RPMI7951 (cell line): ENCODE measurements at regions not wholly inside any gene's neighbourhood (a gene's known extent, or its start where the extent isn't known, plus 50 kb on each side); places are given as distances from the start of the nearest gene placed in this dataset.
A peak's percentile ranks its signal among the peaks of the same experiment; 100 is the strongest.

Experiments used
- DNase-seq: peaks from one replicate; pipeline ENCODE4 v3.0.0-alpha.2; 2012; ENCODE audit warnings: low read depth

GRCh38 chr18:45312555-45313126 lies 302.6 kb upstream of the SLC14A2 start:
- no peak for DNase-seq

GRCh38 chr18:45316127-45316526 lies 299.1 kb upstream of the SLC14A2 start:
- no peak for DNase-seq

GRCh38 chr18:45317948-45318640 lies 297.2 kb upstream of the SLC14A2 start:
- DNase-seq: no peak

GRCh38 chr18:45320724-45321123 lies 294.6 kb upstream of the SLC14A2 start:
- DNase-seq: peak; percentile 16

- peak; percentile 24 for DNase-seq
These were observed 293.8 kb upstream of the SLC14A2 start for GRCh38 chr18:45321520-45321919.

- no peak for DNase-seq
These were observed 292.9 kb upstream of the SLC14A2 start for GRCh38 chr18:45322343-45322742.

- no peak for DNase-seq
These were observed 291.2 kb upstream of the SLC14A2 start for GRCh38 chr18:45324101-45324494.

GRCh38 chr18:45324495-45325113 lies 290.7 kb upstream of the SLC14A2 start:
- peak; percentile 51 for DNase-seq

GRCh38 chr18:45325778-45326177 lies 289.5 kb upstream of the SLC14A2 start:
- DNase-seq: no peak

GRCh38 chr18:45326505-45326904 lies 288.8 kb upstream of the SLC14A2 start:
- DNase-seq: no peak

- no peak for DNase-seq
These were observed 287.0 kb upstream of the SLC14A2 start for GRCh38 chr18:45328296-45328695.

GRCh38 chr18:45328811-45329210 lies 286.5 kb upstream of the SLC14A2 start:
- peak; percentile 18 for DNase-seq

GRCh38 chr18:45329316-45329715 lies 286.0 kb upstream of the SLC14A2 start:
- DNase-seq: no peak

- DNase-seq: peak; percentile 76
These were observed 285.1 kb upstream of the SLC14A2 start for GRCh38 chr18:45330170-45330594.

- DNase-seq: no peak
These were observed 282.4 kb upstream of the SLC14A2 start for GRCh38 chr18:45332871-45333270.

- no peak for DNase-seq
These were observed 281.1 kb upstream of the SLC14A2 start for GRCh38 chr18:45334191-45334590.

GRCh38 chr18:45335282-45336043 lies 279.8 kb upstream of the SLC14A2 start:
- DNase-seq: peak; percentile 28

- no peak for DNase-seq
These were observed 278.8 kb upstream of the SLC14A2 start for GRCh38 chr18:45336448-45336847.

GRCh38 chr18:45337477-45337876 lies 277.8 kb upstream of the SLC14A2 start:
- no peak for DNase-seq

GRCh38 chr18:45339810-45340550 lies 275.3 kb upstream of the SLC14A2 start:
- DNase-seq: no peak

- peak; percentile 65 for DNase-seq
These were observed 274.4 kb upstream of the SLC14A2 start for GRCh38 chr18:45340884-45341283.

- no peak for DNase-seq
These were observed 273.8 kb upstream of the SLC14A2 start for GRCh38 chr18:45341454-45341853.
